Lung (tissue), 11 donors: ENCODE measurements at regions not wholly inside any gene's neighbourhood (a gene's known extent, or its start where the extent isn't known, plus 50 kb on each side); places are given as distances from the start of the nearest gene placed in this dataset.

ENCODE experiments used
- ATAC-seq: fragments of 200-7000 bp; cut with Tn5 transposase; one replicate; pipeline ENCODE4 v1.9.1; 2020; ENCODE audit warnings: moderate number of reproducible peaks; ENCODE audit not compliant: insufficient read depth, low FRiP score
- DNase-seq, 3 donors: peaks; one replicate each; pipeline ENCODE4 v3.0.0-alpha.2; 2013 to 2017
- H3K27ac ChIP-seq, 2 donors: one replicate each; pipeline ENCODE4 v1.5.1; 2013; ENCODE audit warnings: mild to moderate bottlenecking in 2 of 2, moderate library complexity in 2 of 2, control low read depth in 1 of 2, inconsistent platforms in 1 of 2, low read depth in 1 of 2, low read length in 1 of 2
- H3K27me3 ChIP-seq, 3 donors: one replicate each; pipeline ENCODE4 v1.5.1; 2013; ENCODE audit warnings: low read length in 2 of 3; ENCODE audit not compliant: control insufficient read depth in 3 of 3, insufficient read depth in 3 of 3
- H3K36me3 ChIP-seq, 4 donors: one replicate each; pipeline ENCODE4 v1.5.1; 2013; ENCODE audit warnings: low read length in 4 of 4, mild to moderate bottlenecking in 1 of 4, moderate library complexity in 1 of 4; ENCODE audit not compliant: control insufficient read depth in 4 of 4, insufficient read depth in 4 of 4
- H3K4me1 ChIP-seq, 5 donors: one replicate each; pipeline ENCODE4 v1.5.1; 2013; ENCODE audit warnings: low read length in 5 of 5, mild to moderate bottlenecking in 2 of 5, moderate library complexity in 1 of 5; ENCODE audit not compliant: control insufficient read depth in 5 of 5, insufficient read depth in 5 of 5
- H3K4me3 ChIP-seq: one replicate; pipeline ENCODE4 v1.5.1; 2013; ENCODE audit warnings: mild to moderate bottlenecking, control low read depth, moderate library complexity
- H3K9ac ChIP-seq, 2 donors: one replicate each; pipeline ENCODE4 v1.5.1; 2013; ENCODE audit warnings: low read length in 2 of 2, control low read depth in 1 of 2; ENCODE audit not compliant: insufficient read depth in 1 of 2
- H3K9me3 ChIP-seq, 4 donors: one replicate each; pipeline ENCODE4 v1.5.1; 2013; ENCODE audit warnings: low read length in 3 of 4, mild to moderate bottlenecking in 1 of 4, moderate library complexity in 1 of 4; ENCODE audit not compliant: control insufficient read depth in 4 of 4, insufficient read depth in 3 of 4
- WGBS, 2 donors: extraction: QIAGEN DNeasy Blood & Tissue Kit; methylation state at CpG; one replicate each; pipeline ENCODE4 v1.1.7; 2013; 5-methylcytosine and 5-hydroxymethylcytosine counted together
- TF ChIP-seq, protein P1 (sequence below): IDR thresholded peaks from 2 replicates; pipeline ENCODE4 v1.5.1; 2012; ENCODE audit warnings: mild to moderate bottlenecking; ENCODE audit errors: control extremely low read depth, extremely low read depth
- donor health status: control.
- donor health status: control.
- donor health status: Bipolar disorder and iron deficiency.
- donor health status: healthy.
- donor health status: DM: yes; HTN: yes; CAD: no.

DNA sequence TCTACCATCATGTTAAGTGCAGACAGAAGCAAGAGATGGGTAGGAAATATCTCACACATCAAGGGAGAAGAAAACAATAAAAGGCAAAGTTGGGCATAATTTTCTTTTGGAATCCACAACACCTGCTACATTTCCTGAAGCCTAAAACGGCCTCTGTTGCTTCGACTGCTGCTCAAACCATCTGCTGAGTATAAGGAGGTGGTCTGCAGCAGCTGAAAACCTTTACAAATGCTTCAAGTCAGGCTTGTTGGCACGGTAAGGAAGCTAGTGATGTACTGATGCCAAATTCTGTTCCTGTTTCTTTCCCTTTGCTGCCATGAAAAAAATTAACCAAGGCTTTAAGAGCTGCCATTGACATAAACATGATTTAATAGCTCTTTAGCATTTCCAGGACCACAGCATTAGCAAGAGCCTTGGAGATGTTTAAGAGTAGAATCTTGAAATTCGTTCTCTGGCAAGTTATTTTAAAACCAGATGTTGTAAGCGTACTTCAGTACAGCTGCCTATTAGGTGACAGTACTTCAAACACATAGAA, 75.6 kb downstream of the DMRTA1 start:
- ATAC-seq (no peak), DNase-seq (peak; percentile 20 to 66 (median 52))
- no peaks in the 10 kb centered on the region for H3K9me3 ChIP-seq
- H3K27ac ChIP-seq = no peak overlapping the region
- no peak overlapping the region for H3K4me3 ChIP-seq
- 51 to 69% methylated on average over 5 of the region's 5 CpGs for WGBS, 2 donors
- TF ChIP-seq, protein P1, sequence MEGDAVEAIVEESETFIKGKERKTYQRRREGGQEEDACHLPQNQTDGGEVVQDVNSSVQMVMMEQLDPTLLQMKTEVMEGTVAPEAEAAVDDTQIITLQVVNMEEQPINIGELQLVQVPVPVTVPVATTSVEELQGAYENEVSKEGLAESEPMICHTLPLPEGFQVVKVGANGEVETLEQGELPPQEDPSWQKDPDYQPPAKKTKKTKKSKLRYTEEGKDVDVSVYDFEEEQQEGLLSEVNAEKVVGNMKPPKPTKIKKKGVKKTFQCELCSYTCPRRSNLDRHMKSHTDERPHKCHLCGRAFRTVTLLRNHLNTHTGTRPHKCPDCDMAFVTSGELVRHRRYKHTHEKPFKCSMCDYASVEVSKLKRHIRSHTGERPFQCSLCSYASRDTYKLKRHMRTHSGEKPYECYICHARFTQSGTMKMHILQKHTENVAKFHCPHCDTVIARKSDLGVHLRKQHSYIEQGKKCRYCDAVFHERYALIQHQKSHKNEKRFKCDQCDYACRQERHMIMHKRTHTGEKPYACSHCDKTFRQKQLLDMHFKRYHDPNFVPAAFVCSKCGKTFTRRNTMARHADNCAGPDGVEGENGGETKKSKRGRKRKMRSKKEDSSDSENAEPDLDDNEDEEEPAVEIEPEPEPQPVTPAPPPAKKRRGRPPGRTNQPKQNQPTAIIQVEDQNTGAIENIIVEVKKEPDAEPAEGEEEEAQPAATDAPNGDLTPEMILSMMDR = no peak
- H3K9ac ChIP-seq = no peak overlapping the region
- no peaks in the 10 kb centered on the region for H3K36me3 ChIP-seq
- H3K4me1 ChIP-seq = no peaks in the 10 kb centered on the region
- H3K27me3 ChIP-seq = no peaks in the 10 kb centered on the region

DNA sequence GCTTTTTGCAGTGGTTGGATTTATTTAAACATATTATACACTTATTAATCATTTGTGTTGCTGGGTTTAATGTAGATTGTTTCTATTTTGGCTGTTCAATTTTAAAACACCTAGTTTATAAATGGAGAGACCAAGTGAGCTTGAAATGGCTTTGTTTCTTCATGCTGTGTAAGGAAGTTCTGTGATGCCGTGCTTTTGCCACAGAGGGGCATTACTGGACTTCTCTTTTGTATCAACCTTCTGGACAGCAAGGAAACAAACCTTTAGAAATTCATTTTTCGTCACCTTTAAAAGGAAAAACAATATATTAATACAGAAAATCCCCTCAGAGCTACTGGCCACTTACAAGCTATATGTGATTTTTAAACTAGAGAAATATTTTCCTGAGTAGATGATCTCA, 81.9 kb downstream of the DMRTA1 start:
- WGBS, 2 donors = 41 to 46% methylated on average over 2 of the region's 2 CpGs
- Histone ChIP-seq H3K4me1 (no peaks in the 10 kb centered on the region), H3K27ac (no peak overlapping the region), H3K9me3 (no peaks in the 10 kb centered on the region), H3K27me3 (no peaks in the 10 kb centered on the region), H3K4me3 (no peak overlapping the region), H3K9ac (no peak overlapping the region), H3K36me3 (no peaks in the 10 kb centered on the region)
- DNase-seq = peak in 2 of 3 donors; percentile 5 to 13
- TF ChIP-seq, protein P1 = no peak
- ATAC-seq = no peak

DNA sequence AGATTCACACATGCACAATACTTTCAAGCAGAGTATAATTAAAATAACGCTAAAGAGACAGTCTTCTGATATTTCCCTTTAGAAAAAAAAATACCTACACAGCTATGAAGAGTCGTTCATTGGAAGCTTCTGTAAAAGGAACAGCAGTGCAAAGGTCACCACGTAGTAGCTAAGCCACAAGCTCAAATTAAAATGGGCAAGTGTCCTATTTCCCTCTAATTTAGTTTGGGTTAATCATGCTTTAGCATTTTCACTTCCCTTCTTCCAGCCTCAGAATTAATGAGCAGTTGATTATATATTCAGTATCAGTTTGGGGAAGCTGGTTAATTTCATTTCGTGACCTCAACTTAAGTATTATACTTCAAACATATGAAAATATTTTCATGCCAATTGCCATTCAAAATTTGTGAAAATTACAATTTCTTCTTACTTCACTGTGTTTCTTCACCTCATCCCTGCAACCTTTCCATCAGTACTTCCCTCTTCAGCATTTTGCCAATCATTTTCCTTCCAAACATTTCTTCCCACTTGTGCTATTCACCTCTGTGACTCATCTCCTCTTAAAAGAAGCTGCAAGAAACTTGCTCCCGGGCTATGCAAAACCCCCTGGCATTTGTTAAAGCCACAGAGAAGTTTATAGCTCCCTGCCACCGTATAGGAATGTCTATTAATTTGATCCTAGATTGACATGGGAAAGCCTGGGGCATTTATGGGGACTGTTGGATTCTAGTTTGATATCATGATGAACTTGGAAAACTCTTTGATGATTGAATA, 83.0 kb downstream of the DMRTA1 start:
- no peak for ATAC-seq
- Histone ChIP-seq H3K9me3 (no peaks in the 10 kb centered on the region), H3K4me3 (no peak overlapping the region), H3K27me3 (no peaks in the 10 kb centered on the region), H3K27ac (no peak overlapping the region), H3K36me3 (no peaks in the 10 kb centered on the region), H3K4me1 (no peaks in the 10 kb centered on the region), H3K9ac (no peak overlapping the region)
- 52 to 65% methylated on average over 6 of the region's 6 CpGs for WGBS, 2 donors
- DNase-seq = no peak
- TF ChIP-seq, protein P1 = no peak
